NCI-H1417 (cell line): ENCODE measurements at regions not wholly inside any gene's neighbourhood (a gene's known extent, or its start where the extent isn't known, plus 50 kb on each side); places are given as distances from the start of the nearest gene placed in this dataset.
"Not testable (repeated sequence)": the region's sequence is repeated elsewhere in the genome, so short reads cannot be mapped to it uniquely, and the experiment has no call there.

Source experiments
- DNase-seq, 3 experiments: peaks; one replicate each; lab custom pipeline; 2025; lab: John Stamatoyannopoulos, UW

DNA sequence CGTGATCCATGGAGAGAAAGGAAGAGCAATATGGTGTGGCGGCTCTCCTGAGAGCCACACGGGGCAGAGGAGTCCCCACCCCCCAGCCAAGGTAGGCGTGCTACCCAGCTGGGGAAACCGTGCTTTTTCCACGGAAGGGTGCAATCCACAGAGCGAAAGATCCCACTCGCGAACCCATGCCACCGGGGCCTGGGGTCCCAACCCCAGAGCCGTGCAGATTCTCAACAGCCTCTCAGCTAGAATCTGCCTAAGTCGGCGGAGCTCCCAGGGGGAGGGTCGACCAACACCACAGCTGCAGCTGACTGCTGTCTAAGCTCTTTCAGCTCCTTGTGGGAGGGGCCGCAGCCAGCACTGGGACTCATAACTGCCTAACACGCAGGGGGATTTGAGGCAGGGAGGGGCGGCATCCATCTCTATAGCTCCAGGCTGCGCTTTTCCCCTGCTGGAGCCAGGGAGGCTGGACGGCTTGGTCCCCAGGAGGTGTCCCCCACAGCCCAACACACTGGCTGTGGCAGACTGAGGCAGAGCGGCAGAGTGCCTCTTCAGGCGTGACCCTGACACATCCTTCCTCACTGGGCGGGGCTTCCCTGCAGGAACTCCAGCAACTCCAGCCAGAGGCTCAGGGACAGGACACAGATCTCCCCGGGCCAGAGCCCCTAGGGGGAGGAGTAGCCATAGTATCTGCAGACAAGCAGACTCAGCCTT, 107.6 kb upstream of the ZBTB20 start:
- no peak for DNase-seq

DNA sequence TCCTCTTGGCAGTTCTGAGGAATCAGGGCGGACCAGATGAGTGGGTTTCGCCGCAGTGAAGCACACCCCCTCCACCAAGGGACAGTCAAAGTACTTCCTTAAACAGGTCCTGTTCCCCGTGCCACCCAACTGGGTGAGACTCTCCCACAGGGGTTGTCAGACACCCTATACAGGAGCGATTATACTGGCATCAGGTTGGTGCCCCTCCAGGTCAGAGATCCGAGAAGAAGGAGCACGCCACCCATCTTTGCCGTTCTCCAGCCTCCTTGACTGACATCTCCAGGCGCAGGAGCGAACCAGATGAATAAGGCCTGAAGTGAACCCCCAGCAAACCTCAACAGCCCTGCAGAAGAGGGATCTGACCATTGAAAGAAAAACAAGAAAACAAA, 108.1 kb upstream of the ZBTB20 start:
- no peak for DNase-seq

DNA sequence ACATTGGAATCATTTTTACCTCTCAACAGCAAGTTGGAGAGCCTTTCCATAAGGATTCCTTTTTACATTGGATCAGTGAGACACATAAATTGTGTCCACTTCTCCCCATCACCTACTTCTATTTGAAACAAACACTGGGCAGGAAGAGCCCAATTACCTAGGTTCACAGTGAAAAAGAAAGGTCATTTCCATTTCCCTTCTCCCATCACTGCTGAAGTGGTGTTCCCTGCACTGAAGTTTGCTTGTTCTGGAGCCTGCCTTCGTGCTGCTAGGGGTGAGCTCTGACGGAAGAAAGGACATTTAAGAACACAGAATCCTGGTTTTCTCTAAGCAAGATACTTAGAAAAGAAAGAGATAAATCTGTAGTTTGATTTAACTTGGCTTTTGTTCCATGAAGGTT, 123.8 kb upstream of the ZBTB20 start:
- peak in 1 of 3 experiments; percentile 40 for DNase-seq

DNA sequence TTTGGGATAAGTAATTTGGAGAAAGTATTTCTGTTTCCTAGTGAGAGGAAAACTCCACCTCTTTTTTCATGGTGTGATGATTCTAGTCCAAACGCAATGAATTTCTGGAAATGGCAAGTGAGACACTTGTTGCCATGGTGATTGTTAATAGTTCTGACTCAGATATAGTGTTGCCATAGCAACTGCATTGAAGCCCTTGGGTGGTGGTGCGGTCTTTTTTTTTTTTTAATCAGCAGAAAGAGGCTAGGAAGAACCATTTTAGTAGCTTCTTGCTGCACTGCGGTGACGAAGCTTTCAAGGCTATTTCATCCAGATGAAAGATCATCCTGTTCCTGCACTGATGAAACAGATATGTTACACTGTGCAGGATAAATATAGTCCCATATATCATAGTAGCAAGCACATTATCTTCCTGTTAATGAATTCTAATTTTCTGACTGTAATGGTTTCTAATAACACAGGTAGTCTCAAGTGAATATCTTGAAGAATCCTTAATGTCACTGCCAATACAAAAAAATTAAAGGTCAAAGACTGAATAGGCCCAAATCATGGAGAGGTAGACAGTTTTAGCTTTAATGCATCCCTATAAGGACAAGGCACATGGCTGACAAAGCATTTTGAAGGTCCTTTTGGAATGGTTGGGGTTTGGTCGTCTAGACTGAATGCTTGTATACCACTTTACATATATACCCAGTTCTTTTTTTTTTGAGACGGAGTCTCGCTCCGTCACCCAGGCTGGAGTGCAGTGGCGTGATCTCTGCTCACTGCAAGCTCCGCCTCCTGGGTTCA, 125.1 kb upstream of the ZBTB20 start:
- peak; percentile 8 to 77 (median 18) for DNase-seq

DNA sequence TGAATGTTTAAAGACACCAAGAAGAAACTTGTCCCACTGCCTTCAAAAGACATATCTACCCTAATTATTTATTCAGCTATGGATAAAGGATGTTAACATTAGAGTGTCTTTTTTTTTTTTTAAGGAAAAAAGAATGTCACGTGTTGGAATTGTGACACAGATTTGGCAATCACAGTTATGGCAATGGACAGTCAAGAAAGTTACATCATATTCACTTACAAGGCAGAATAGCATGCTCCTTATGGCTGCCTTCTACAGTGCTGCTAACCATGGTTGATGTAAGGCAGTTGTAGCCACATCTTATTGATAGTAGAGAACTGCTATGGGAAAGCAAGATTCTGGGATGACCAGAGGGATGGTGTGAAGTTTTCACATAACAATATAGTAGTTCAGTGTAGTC, 128.8 kb upstream of the ZBTB20 start:
- DNase-seq: no peak

DNA sequence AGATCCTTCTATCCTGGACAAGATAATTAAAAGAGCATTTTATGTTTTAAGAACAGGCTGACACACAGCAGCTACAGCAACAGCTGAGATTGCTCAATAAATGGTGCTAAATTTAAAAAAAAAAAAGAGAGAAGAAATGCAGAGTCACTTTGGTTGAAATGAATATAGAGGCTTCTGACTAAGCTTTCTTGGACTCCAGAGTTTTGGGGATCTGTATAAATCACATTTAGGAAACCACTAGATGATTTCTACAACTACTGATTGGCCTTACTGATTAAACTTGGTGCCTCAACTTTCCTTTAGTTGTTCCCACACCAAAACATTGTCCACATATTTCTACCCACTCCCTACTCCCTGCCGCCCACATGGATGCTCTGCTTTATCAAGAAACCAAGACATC, 132.9 kb upstream of the ZBTB20 start:
- no peak for DNase-seq

DNA sequence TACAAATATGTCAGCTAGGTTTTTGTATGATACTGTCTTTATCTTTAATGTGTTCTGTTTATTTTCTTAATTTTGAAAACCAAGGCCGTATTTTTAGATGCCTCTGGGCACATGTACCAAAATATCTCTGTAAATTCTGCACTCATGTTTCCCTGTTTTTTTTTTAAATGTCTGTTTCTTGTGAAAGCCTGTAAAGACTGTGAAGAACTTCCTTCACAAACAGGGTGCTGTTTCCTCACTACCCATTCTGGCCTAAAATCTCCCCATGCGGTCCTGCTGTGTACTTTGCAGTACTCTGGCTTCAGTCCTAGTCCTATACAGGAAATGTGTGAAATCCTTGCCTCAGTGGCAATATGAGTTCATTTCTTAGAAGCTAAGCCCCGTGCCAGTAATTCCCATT, 133.4 kb upstream of the ZBTB20 start:
- DNase-seq: no peak

DNA sequence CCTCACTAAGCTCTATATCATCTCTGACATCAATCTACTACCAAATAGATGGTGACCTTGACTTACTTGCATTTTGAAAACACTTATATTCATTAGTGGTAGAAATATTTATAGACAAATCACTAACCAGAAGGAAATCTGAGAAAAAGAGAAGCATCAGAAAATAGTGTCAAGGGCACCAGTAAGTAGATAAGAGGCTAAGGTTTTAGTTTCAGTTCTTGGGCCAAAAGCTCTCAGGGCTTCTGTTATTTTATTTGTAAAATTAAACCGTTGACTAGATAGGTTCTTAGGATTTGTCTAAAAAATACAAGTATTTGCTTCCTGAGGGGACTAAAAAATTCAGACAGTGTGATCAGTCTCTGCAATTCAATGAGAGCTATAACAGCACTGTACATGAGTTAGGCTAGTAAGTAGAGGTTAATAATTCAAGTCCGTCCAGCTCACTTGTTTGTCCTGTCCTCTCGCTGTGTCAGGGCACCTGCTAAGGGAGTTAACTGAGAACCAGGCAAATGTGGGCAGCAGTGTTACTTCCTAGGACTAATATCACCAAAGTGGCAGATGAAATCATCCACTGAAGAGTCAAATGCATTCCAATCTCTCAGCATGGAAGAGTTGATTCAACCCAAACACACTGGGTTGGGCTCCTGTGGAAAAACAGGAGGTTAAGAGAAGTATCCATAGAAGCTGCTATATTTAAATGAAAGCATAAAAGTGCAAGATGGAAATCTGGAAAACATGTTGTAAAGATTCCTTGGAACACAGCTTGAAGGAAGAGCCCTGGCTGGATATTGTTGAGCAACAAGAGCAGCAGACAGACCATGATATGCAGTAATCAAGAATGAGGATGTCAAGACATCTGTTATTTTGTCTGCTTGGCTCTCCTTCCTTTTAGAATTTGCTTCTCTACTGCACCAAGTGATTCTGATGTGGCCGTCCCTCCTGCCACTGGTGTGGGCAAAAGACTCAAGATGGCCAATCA, 134.9 kb upstream of the ZBTB20 start:
- DNase-seq: no peak

DNA sequence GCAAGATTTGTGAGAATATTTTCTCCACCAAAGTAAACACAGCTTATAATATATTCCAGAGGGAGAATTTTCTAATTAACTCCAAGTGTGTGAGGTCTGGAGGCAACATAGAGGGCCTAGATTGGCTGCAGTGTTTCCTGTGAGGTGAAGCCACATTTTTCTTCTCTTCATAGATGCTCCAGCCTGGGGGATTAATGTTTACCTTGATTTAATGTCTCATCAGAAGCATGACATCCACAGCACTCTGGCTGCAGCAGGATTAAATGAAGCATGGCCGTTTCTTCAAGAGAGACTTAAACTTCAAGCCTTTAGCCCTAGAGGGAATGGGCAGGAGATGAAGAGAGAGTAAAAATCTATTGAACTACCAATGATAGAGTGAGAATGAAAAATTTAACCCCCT, 137.9 kb upstream of the ZBTB20 start:
- DNase-seq: peak in 2 of 3 experiments; percentile 5 to 77

DNA sequence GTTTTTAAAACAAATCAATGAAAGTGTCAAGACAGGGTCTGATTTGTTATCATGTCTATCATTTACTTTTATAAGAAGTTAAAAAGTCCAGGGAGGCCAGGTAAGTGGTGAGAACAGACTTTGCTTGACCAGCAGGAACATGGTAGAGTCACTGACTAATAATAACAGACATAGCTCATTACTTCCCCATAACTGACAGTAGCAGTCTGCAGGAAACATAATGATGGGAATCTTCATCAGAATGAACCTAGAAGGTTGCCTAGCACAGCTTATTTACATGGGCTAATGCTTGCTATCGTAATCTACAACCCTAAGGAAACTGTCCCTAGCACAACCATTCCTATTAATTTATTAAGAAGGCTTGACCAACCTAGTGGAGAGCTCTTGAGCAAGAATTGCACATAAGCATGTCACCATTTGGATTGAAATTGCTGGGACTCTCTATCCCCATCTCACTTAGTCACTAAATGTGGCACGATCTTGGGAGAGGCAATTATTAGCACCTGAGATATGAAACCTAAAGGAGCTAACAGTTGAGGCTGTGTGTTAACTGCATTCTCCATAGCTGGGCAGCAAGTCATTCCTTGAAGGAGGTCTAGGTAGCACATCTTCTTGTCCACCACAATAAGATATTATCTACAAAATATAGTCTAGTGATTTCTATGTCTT, 139.6 kb upstream of the ZBTB20 start:
- DNase-seq: no peak

DNA sequence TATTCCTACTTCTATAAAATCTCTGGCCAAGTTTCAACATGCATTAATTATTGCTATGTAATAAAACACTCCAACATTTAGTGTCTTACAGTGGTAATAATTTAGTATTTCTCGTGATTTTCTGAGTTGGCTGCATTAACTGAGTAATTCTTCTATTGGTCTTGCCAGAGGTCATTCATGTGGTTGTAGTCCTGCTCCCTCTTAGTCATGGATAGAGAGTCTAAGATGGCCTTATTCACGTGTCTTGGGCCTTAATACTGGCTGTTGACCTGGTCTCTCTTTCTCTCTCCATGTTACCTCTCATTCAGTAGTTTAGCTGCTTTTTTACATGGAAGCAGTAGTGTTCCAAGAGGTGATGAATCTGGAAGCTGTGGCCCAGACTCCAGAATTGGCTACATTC, 140.1 kb upstream of the ZBTB20 start:
- DNase-seq: no peak

DNA sequence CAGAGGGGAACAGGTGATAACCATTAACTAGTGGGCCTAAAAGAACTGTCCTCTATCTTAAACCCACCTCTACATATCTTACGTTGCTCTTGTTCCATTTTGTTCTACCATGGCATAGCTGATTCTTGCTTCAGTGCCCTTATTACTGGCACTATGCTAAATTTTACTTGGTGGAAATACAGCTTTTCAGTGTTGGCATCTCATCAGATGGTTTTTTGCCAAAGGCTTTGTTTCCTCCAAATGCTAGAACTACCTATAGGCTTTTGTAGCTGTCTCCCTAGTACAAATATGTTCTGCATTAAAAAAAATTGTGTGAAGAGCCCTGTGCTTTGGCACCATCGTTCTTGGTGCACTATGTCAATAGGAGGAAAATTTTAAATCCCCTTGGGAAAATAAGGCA, 145.0 kb upstream of the ZBTB20 start:
- DNase-seq: no peak

DNA sequence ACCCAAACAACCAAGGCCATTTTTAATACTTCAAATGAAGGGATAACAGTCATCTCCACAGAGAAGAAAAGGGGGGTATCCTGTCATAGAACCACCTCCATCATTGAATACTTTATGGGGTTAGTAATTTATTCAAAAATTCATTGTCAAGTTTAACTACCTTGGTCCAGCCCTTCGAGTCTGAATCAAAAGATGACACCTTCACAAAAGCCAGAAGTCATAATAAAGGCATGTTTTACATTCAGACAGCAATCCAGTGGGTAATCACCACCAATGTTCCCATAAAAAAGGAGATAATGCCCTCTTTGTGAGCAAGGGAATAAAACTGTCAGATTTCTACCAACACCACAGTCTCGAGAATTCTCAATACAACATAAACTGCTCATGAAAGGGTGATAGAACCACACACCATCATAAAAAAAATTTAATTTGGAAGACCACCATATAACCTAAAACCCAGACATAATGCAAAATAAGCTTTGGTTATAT, 145.6 kb upstream of the ZBTB20 start:
- DNase-seq: no peak

DNA sequence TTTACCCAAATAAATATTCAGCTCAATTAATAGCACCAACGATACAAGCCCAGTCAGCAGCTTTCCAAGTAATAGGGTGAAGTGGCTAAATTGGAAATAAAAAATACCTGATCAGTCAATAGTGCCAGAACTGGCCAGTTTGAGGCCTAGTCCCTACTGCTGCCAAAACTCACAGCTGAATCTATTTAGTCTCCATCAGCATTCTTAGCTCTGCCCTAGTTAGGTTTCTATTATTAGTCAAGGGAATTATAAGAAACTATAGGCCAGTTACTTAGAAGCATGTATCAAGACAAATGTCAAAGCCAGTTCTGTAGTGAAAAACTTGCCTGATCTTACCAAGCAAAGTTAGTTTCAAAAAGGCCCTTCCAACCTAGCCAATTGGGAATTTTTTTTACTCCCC, 146.2 kb upstream of the ZBTB20 start:
- no peak for DNase-seq

DNA sequence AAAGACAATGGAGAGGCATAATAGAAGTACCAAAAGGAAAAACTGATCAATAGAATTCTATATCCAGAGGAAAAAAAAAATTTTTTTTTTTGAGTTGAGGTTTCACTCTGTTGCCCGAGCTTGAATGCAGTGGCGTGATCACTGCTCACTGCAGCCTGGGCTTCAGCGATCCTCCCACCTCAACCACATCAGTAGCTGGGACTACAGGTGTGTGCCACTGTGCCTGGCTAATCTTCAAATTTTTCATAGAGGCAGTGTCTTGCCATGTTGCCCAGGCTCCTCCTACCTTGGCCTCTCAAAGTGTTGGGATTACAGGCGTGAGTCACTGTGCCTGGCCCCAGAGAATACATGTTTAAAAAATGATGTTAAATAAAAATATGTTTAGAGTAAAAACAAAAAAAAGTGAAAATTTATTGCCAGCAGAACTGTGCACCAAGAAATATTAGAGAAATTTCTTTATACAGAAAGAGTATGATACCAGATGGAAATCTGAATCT, 154.3 kb upstream of the ZBTB20 start:
- no peak for DNase-seq

DNA sequence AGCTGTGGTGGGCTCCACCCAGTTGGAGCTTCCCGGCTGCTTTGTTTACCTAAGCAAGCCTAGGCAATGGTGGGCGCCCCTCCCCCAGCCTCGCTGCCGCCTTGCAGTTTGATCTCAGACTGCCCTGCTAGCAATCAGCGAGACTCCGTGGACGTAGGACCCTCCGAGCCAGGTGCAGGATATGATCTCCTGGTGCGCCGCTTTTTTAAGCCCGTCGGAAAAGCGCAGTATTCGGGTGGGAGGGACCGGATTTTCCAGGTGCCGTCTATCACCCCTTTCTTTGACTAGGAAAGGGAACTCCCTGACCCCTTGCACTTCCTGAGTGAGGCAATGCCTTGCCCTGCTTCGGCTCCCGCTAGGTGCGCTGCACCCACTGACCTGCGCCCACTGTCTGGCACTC, 170.9 kb upstream of the ZBTB20 start:
- not testable (repeated sequence) for DNase-seq

DNA sequence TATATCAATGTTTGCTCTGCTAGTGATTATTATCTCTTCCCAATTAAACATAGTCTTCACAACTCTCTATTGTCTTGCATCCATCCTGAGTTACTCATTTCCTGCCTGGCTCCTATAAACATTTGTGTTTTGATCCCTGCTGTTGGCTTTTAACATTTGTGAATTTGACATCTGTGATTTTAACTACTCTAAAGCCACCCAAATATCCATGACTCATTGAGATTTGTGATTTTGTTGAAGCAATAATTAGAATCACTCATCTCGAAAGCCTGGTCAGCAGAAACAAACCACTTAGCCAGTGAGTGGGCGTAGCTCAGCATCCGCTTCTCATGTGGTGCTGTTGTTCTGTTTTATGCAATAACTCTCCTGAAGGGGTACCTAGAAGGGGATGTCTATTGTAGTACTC, 174.3 kb upstream of the ZBTB20 start:
- peak in 2 of 3 experiments; percentile 55 to 93 for DNase-seq

DNA sequence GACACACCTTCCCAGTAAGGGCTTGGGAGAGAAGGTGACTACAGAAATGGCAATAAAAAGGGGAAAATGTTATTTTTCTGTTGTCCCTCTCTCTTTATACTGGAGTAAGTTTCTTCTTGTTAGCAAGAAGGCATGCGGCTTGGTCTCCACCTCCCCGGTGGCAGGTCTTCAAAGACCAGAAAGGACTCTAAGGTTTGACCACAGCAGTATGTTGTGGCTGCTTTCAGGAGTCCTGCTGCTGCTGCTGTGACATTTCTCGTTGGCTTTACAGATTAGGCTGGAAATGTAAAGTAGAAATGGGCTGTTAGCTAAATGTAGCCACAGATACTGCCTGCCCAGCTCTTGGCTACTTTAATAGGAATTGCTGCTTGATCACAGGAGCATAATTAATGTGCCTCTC, 175.8 kb upstream of the ZBTB20 start:
- DNase-seq: no peak

DNA sequence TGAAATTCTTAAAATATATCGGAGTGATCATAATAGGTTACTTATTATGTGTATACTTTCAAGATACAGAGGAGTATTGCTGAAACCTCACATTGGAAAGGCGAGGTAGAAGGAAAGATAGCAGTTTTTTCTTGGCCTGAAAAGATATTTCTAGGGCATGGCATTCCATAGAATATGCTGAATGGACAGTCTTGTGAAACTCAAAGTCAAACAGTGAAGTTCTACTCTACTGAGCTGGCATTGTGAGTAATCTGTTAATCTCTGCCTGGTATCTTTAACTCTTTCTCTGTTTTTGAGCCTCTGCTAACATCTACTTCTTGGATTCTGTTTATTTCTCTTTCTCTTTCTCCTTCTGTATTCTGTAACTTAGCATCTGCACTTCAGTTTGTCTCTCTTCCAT, 176.3 kb upstream of the ZBTB20 start:
- no peak for DNase-seq

DNA sequence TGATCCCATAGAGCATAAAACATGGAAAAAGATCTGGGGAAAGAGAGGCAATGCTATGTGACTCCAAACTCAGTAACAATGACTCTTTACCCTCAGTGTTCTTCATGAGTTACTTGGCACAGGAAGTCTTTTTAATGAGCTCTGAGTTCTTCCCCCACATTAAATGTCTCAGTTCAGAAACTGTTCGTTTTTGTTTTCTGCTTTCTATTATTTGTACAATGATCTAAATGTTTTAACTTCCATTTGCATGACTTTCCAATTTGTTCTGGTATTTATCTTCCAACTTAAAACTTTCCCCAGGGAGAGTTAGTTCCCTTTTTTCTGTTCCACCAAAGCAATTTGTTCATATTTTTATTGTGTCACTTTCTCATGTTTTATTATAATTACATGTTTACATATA, 177.0 kb upstream of the ZBTB20 start:
- no peak for DNase-seq

DNA sequence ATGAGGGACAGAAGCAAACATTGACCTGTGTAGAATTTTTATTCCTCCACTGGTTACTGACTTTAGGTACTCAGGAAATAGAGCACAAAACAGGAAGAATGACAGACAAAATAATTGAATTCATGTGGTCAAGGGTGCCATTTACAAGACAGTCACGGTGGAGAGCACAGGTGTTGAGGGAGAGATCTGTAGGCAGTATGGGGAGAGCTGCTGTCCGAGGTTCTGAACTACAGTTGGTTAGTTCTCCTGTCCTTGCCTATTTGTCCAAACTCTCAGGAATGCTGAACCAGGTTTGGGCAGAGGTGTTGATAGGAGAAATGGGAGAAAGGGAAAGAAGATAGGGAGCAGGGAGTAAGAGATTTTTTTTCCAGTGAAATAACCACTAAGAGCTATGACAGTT, 178.5 kb upstream of the ZBTB20 start:
- DNase-seq: no peak

DNA sequence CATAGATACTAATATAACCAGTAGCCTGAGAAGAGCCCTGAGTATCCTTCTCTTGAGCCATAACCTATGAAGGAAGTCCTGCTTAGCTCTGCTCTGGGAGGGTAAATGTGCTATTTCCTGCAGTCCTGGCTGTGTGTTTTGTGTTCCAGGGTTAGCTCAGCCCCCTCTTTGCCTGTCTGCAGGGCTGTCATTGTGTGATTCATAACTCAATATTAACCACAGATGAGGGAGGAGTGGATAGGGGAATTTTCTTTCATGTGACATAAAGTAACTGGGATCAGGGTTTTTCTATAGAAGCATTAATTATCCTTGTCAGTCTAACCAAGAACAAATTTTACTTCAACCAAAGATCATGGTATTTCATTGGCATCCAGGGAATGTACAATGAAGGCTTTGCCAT, 183.3 kb upstream of the ZBTB20 start:
- DNase-seq: peak in 1 of 3 experiments; percentile 38
